ENCODE measurements at regions not wholly inside any gene's neighbourhood (a gene's known extent, or its start where the extent isn't known, plus 50 kb on each side); places are given as distances from the start of the nearest gene placed in this dataset.

- TF ChIP-seq EZH2 (IDR thresholded peaks at IDR 0.05; ENCODE audit: low read length) (no peak), CTCF (optimal IDR thresholded peaks at IDR 0.05 in 1 of 3, IDR thresholded peaks at IDR 0.05 in 1 of 3, conservative IDR thresholded peaks at IDR 0.05 in 1 of 3; ENCODE audit: extremely low read depth in 1 of 3, insufficient read depth in 2 of 3, low read length in 3 of 3) (no peak)
Measured at GRCh38 chr7:33661430-33662160, 243.7 kb upstream of the BMPER start.

Data from keratinocyte (primary cell).